Endothelial cell (in vitro differentiated cells): ENCODE measurements at regions not wholly inside any gene's neighbourhood (a gene's known extent, or its start where the extent isn't known, plus 50 kb on each side); places are given as distances from the start of the nearest gene placed in this dataset.

Source experiments
- DNase-seq: peaks from one replicate; pipeline ENCODE4 v3.0.0; 2021; ENCODE audit warnings: low spot score
- H3K27ac Mint-ChIP-seq: one replicate; pipeline ENCODE4 v1.8.0; 2021; ENCODE audit warnings: mixed read lengths, inconsistent platforms; ENCODE audit not compliant: unreplicated experiment
- H3K27me3 Mint-ChIP-seq: one replicate; pipeline ENCODE4 v1.8.0; 2021; ENCODE audit warnings: mild to moderate bottlenecking, moderate library complexity, mixed read lengths, inconsistent platforms; ENCODE audit not compliant: unreplicated experiment
- H3K36me3 Mint-ChIP-seq: one replicate; pipeline ENCODE4 v1.8.0; 2021; ENCODE audit warnings: mild to moderate bottlenecking, low read depth, mixed read lengths, inconsistent platforms; ENCODE audit not compliant: unreplicated experiment
- H3K4me1 Mint-ChIP-seq: one replicate; pipeline ENCODE4 v1.8.0; 2021; ENCODE audit warnings: mild to moderate bottlenecking, mixed read lengths, inconsistent platforms; ENCODE audit not compliant: unreplicated experiment
- H3K4me3 Mint-ChIP-seq: one replicate; pipeline ENCODE4 v1.8.0; 2021; ENCODE audit warnings: mild to moderate bottlenecking, mixed read lengths, inconsistent platforms; ENCODE audit not compliant: unreplicated experiment
- H3K9me3 Mint-ChIP-seq: one replicate; pipeline ENCODE4 v1.8.0; 2021; ENCODE audit warnings: mixed read lengths, inconsistent platforms; ENCODE audit not compliant: unreplicated experiment
- CTCF ChIP-seq: fragments of 200-600 bp; sonication (generic); IDR thresholded peaks from one replicate; pipeline ENCODE4 v1.5.0; 2021; ENCODE audit warnings: antibody characterized with exemption; ENCODE audit not compliant: unreplicated experiment

GRCh38 chr20:50284811-50285375 is 94.3 kb downstream of the CEBPB start:
- Mint-ChIP-seq H3K36me3 (no peaks in the 10 kb centered on the region), H3K27me3 (peaks cover 4% of the 10 kb centered on the region), H3K9me3 (no peaks in the 10 kb centered on the region), H3K4me1 (no peaks in the 10 kb centered on the region), H3K4me3 (no peak overlapping the region), H3K27ac (no peak overlapping the region)
- no peak for DNase-seq
- TF ChIP-seq CTCF, result no peak

- Mint-ChIP-seq H3K27me3 (peaks cover 4% of the 10 kb centered on the region), H3K27ac (no peak overlapping the region), H3K4me3 (no peak overlapping the region), H3K4me1 (no peaks in the 10 kb centered on the region), H3K36me3 (no peaks in the 10 kb centered on the region), H3K9me3 (no peaks in the 10 kb centered on the region)
- TF ChIP-seq CTCF, result no peak
- no peak for DNase-seq
Observed at GRCh38 chr20:50285376-50286173, 94.9 kb downstream of the CEBPB start.

- TF ChIP-seq CTCF, result no peak
- H3K36me3 Mint-ChIP-seq, result no peaks in the 10 kb centered on the region
- no peak overlapping the region for H3K4me3 Mint-ChIP-seq
- H3K27ac Mint-ChIP-seq, result no peak overlapping the region
- peaks cover 4% of the 10 kb centered on the region for H3K27me3 Mint-ChIP-seq
- H3K9me3 Mint-ChIP-seq, result no peaks in the 10 kb centered on the region
- H3K4me1 Mint-ChIP-seq, result no peaks in the 10 kb centered on the region
- no peak for DNase-seq
Observed at GRCh38 chr20:50286174-50286511, 95.5 kb downstream of the CEBPB start.

- TF ChIP-seq CTCF, result no peak
- H3K36me3 Mint-ChIP-seq, result no peaks in the 10 kb centered on the region
Observed at GRCh38 chr20:50286609-50287008, 96.0 kb downstream of the CEBPB start.

GRCh38 chr20:50287512-50287911 is 96.9 kb downstream of the CEBPB start:
- Mint-ChIP-seq H3K4me3 (no peak overlapping the region), H3K27me3 (peaks cover 4% of the 10 kb centered on the region), H3K4me1 (no peaks in the 10 kb centered on the region), H3K9me3 (no peaks in the 10 kb centered on the region), H3K36me3 (no peaks in the 10 kb centered on the region), H3K27ac (no peak overlapping the region)
- TF ChIP-seq CTCF, result no peak
- no peak for DNase-seq

More at GRCh38 chr20:50286609-50287008, 96.0 kb downstream of the CEBPB start:
- Mint-ChIP-seq H3K27me3 (peaks cover 4% of the 10 kb centered on the region), H3K9me3 (no peaks in the 10 kb centered on the region), H3K27ac (no peak overlapping the region), H3K4me1 (no peaks in the 10 kb centered on the region), H3K4me3 (no peak overlapping the region)
- no peak for DNase-seq
